ENCODE measurements at regions not wholly inside any gene's neighbourhood (a gene's known extent, or its start where the extent isn't known, plus 50 kb on each side); places are given as distances from the start of the nearest gene placed in this dataset.
A peak's percentile ranks its signal among the peaks of the same experiment; 100 is the strongest.
"Not testable (repeated sequence)": the region's sequence is repeated elsewhere in the genome, so short reads cannot be mapped to it uniquely, and the experiment has no call there.

GRCh38 chr2:134039912-134040581 lies 213.8 kb upstream of the MGAT5 start:
- ATAC-seq (no peak), DNase-seq (no peak)
- intact Hi-C loops (cut with DNase I) = no loop called here
- TF ChIP-seq CTCF (IDR thresholded peaks at IDR 0.05) = no peak
- TF ChIP-seq POLR2A (IDR thresholded peaks at IDR 0.05) = no peak
- WGBS (ENCODE audit: insufficient coverage, low coverage, low lambda C conversion rate, missing lambda C conversion rate) = 70% methylated on average over 1 of the region's 1 CpG
- Histone ChIP-seq H3K4me3 (no peak overlapping the region), H3K4me1 (no peaks in the 10 kb centered on the region), H3K27ac (no peak overlapping the region), H3K9me3 (no peaks in the 10 kb centered on the region), H3K27me3 (no peaks in the 10 kb centered on the region), H3K36me3 (no peaks in the 10 kb centered on the region)

- H3K36me3 ChIP-seq; H3K27ac ChIP-seq; H3K4me3 ChIP-seq; H3K9me3 ChIP-seq; H3K27me3 ChIP-seq; H3K4me1 ChIP-seq; intact Hi-C loops (cut with DNase I); DNase-seq: not testable (repeated sequence)
- ATAC-seq = peak in 1 of 4 donors; percentile 31
- 53% methylated on average over 4 of the region's 4 CpGs for WGBS (ENCODE audit: insufficient coverage, low coverage, low lambda C conversion rate, missing lambda C conversion rate)
These were observed 213.2 kb upstream of the MGAT5 start for GRCh38 chr2:134040626-134041172.

- DNase-seq = no peak
- no peak for ATAC-seq
- no peaks in the 10 kb centered on the region for H3K9me3 ChIP-seq
- no peak overlapping the region for H3K27ac ChIP-seq
- intact Hi-C loops (cut with DNase I) = no loop called here
- no peaks in the 10 kb centered on the region for H3K27me3 ChIP-seq
- no peak overlapping the region for H3K4me3 ChIP-seq
- H3K4me1 ChIP-seq = no peaks in the 10 kb centered on the region
- no peak for TF ChIP-seq CTCF (IDR thresholded peaks at IDR 0.05)
- no peak for TF ChIP-seq POLR2A (IDR thresholded peaks at IDR 0.05)
- H3K36me3 ChIP-seq = no peaks in the 10 kb centered on the region
These were observed 212.0 kb upstream of the MGAT5 start for GRCh38 chr2:134041877-134042276.

GRCh38 chr2:134043028-134043427 lies 210.8 kb upstream of the MGAT5 start:
- 86% methylated on average over 3 of the region's 8 CpGs for WGBS (ENCODE audit: insufficient coverage, low coverage, low lambda C conversion rate, missing lambda C conversion rate)
- H3K27me3 ChIP-seq; DNase-seq; H3K4me1 ChIP-seq; H3K4me3 ChIP-seq; H3K27ac ChIP-seq; ATAC-seq; H3K36me3 ChIP-seq; intact Hi-C loops (cut with DNase I); H3K9me3 ChIP-seq: not testable (repeated sequence)

GRCh38 chr2:134052173-134052572 lies 201.7 kb upstream of the MGAT5 start:
- H3K36me3 ChIP-seq = no peaks in the 10 kb centered on the region
- H3K27me3 ChIP-seq = no peaks in the 10 kb centered on the region
- H3K4me1 ChIP-seq = no peaks in the 10 kb centered on the region
- no peaks in the 10 kb centered on the region for H3K9me3 ChIP-seq
- TF ChIP-seq POLR2A (IDR thresholded peaks at IDR 0.05) (no peak), CTCF (IDR thresholded peaks at IDR 0.05) (no peak)
- 57% methylated on average over 4 of the region's 4 CpGs for WGBS (ENCODE audit: insufficient coverage, low coverage, low lambda C conversion rate, missing lambda C conversion rate)
- no peak overlapping the region for H3K27ac ChIP-seq
- H3K4me3 ChIP-seq = no peak overlapping the region
- DNase-seq = no peak
- intact Hi-C loops (cut with DNase I) = no loop called here
- ATAC-seq = no peak

Data from right lobe of liver (tissue), 6 donors.